HepG2 (cell line): ENCODE measurements at regions not wholly inside any gene's neighbourhood (a gene's known extent, or its start where the extent isn't known, plus 50 kb on each side); places are given as distances from the start of the nearest gene placed in this dataset.

Source experiments
- ATAC-seq: fragments of 200-7000 bp; cut with Tn5 transposase; 3 replicates; pipeline ENCODE4 v1.9.1; 2020; ENCODE audit warnings: mild to moderate bottlenecking, moderate library complexity
- BruUV-seq: library from RNA; stranded (reverse); fragments of 400-500 nt; replicated peaks from 2 replicates; lab custom pipeline; 2021; lab: Mats Ljungman, UMichigan
- CTCF ChIA-PET: fragments of 300-600 bp; formaldehyde crosslinking; extraction: SDS; loops from one replicate; lab custom pipeline; 2021; ENCODE audit warnings: low total read pairs, inconsistent platforms, low intra/inter-chr PET ratio; lab: Yijun Ruan, JAX
- POLR2A ChIA-PET: fragments of 350-600 bp; sonication (Branson Sonifier 250); formaldehyde crosslinking; loops from one replicate; lab custom pipeline; 2020; ENCODE audit warnings: antibody characterized with exemption, inconsistent platforms; lab: Yijun Ruan, JAX
- DNase-seq: peaks from one replicate; pipeline ENCODE4 v3.0.0-alpha.2; 2015; ENCODE audit warnings: low spot score
- FAIRE-seq: peaks from 3 replicates; lab custom pipeline; 2011; peaks lifted over from hg19 to GRCh38; lab: Jason Lieb, UNC
- H2AFZ ChIP-seq: one replicate; pipeline ENCODE4 v1.6.1; 2011; ENCODE audit warnings: low read length, inconsistent platforms
- H3K27ac ChIP-seq: fragments of 300-600 bp; 3 replicates; pipeline ENCODE4 v1.8.0; 2011; ENCODE audit warnings: mixed run types, mild to moderate bottlenecking, mixed read lengths, low read length, inconsistent platforms; ENCODE audit not compliant: insufficient read depth; ENCODE audit errors: extremely low read length
- H3K27me3 ChIP-seq, 2 experiments: fragments of 200-600 bp in 1 of 2; 2 replicates in 1 of 2; 3 replicates in 1 of 2; pipeline versions ENCODE4 v1.6.0 to v1.8.0; 2011; ENCODE audit warnings: low read length in 2 of 2, mild to moderate bottlenecking in 2 of 2, moderate library complexity in 2 of 2, inconsistent platforms in 1 of 2; ENCODE audit not compliant: insufficient read depth in 2 of 2, control insufficient read depth in 1 of 2
- H3K36me3 ChIP-seq, 2 experiments: fragments of 200-600 bp in 1 of 2; replicated peaks in 1 of 2; 2 replicates in 1 of 2; 3 replicates in 1 of 2; pipeline versions ENCODE4 v1.5.1 to v1.8.0; 2011; ENCODE audit warnings: low read length in 2 of 2, inconsistent platforms in 1 of 2; ENCODE audit not compliant: insufficient read depth in 2 of 2, control insufficient read depth in 1 of 2
- H3K4me1 ChIP-seq: 2 replicates; pipeline ENCODE4 v1.5.1; 2012; ENCODE audit warnings: low read length, inconsistent platforms; ENCODE audit not compliant: insufficient read depth
- H3K4me2 ChIP-seq: 2 replicates; pipeline ENCODE4 v1.6.0; 2011; ENCODE audit warnings: low read depth, low read length, inconsistent platforms
- H3K4me3 ChIP-seq, 3 experiments: fragments of 200-600 bp in 1 of 3; sonication (generic), shearing (Covaris generic) in 1 of 3; replicated peaks in 1 of 3; 2 replicates each; pipeline ENCODE4 v1.5.1; 2011 to 2016; ENCODE audit warnings: low read length in 3 of 3, inconsistent platforms in 2 of 3, low read depth in 2 of 3, mild to moderate bottlenecking in 2 of 3, control low read depth in 1 of 3, mixed read lengths in 1 of 3; ENCODE audit not compliant: insufficient read depth in 1 of 3
- H3K79me2 ChIP-seq: one replicate; pipeline ENCODE4 v1.6.1; 2011; ENCODE audit warnings: low read length, inconsistent platforms; ENCODE audit not compliant: insufficient read depth
- H3K9ac ChIP-seq: 2 replicates; pipeline ENCODE4 v1.6.0; 2011; ENCODE audit warnings: mild to moderate bottlenecking, low read depth, low read length, inconsistent platforms; ENCODE audit not compliant: insufficient read depth
- H3K9me3 ChIP-seq: 2 replicates; pipeline ENCODE4 v1.5.1; 2012; ENCODE audit warnings: mild to moderate bottlenecking, low read length
- H4K20me1 ChIP-seq: 2 replicates; pipeline ENCODE4 v1.6.0; 2011; ENCODE audit warnings: inconsistent platforms, mild to moderate bottlenecking, low read length, moderate library complexity; ENCODE audit not compliant: insufficient read depth
- ASH2L ChIP-seq: fragments of 300-600, 200-600 bp; sonication (generic); IDR thresholded peaks from 2 replicates; pipeline ENCODE4 v1.7.0; 2017; ENCODE audit warnings: low read depth, mild to moderate bottlenecking, moderate library complexity, mixed read lengths, low read length; ENCODE audit not compliant: insufficient read length
- ATF6 ChIP-seq: sonication (generic); formaldehyde crosslinking; conservative IDR thresholded peaks from 2 replicates; pipeline ENCODE4 v1.4.0; 2020; ENCODE audit warnings: missing genetic modification reagents
- REST ChIP-seq, 2 experiments: IDR thresholded peaks; 2 replicates each; pipeline ENCODE4 v1.6.1; 2011 to 2012; ENCODE audit warnings: low read length in 2 of 2, borderline replicate concordance in 1 of 2, low read depth in 1 of 2, mild to moderate bottlenecking in 1 of 2, moderate library complexity in 1 of 2
- ZBTB1 ChIP-seq: sonication (generic); formaldehyde crosslinking; IDR thresholded peaks from 2 replicates; pipeline ENCODE4 v1.4.0; 2020; ENCODE audit warnings: missing genetic modification reagents, borderline replicate concordance
- ZBTB3 ChIP-seq: sonication (generic); formaldehyde crosslinking; IDR thresholded peaks from 2 replicates; pipeline ENCODE4 v1.4.0; 2020; ENCODE audit warnings: low read depth, mild to moderate bottlenecking, moderate library complexity, missing genetic modification reagents, borderline replicate concordance
- ZFYVE20 ChIP-seq: sonication (generic); formaldehyde crosslinking; IDR thresholded peaks from 2 replicates; pipeline ENCODE4 v1.8.0; 2023; ENCODE audit warnings: low read depth, mild to moderate bottlenecking, moderate library complexity, missing genetic modification reagents, borderline replicate concordance
- ZNF263 ChIP-seq: sonication (generic); formaldehyde crosslinking; IDR thresholded peaks from 2 replicates; pipeline ENCODE4 v1.4.0; 2020; ENCODE audit warnings: missing genetic modification reagents
- ZNF34 ChIP-seq: sonication (generic); formaldehyde crosslinking; IDR thresholded peaks from 2 replicates; pipeline ENCODE4 v1.4.0; 2020; ENCODE audit warnings: mild to moderate bottlenecking, missing genetic modification reagents, borderline replicate concordance
- ZNF572 ChIP-seq: sonication (generic); formaldehyde crosslinking; IDR thresholded peaks from 2 replicates; pipeline ENCODE4 v1.5.1; 2020; ENCODE audit warnings: mild to moderate bottlenecking, missing genetic modification reagents
- ZNF574 ChIP-seq: sonication (generic); formaldehyde crosslinking; IDR thresholded peaks from 2 replicates; pipeline ENCODE4 v1.4.0; 2020; ENCODE audit warnings: missing genetic modification reagents
- ZSCAN20 ChIP-seq: sonication (generic); formaldehyde crosslinking; IDR thresholded peaks from 2 replicates; pipeline ENCODE4 v1.4.0; 2020; ENCODE audit warnings: missing genetic modification reagents, mild to moderate bottlenecking, borderline replicate concordance
- ZSCAN9 ChIP-seq: IDR thresholded peaks from 2 replicates; pipeline ENCODE4 v1.6.1; 2016; ENCODE audit warnings: borderline replicate concordance
- WGBS: methylation state at CpG from one replicate; pipeline ENCODE4 v1.1.6; 2017; ENCODE audit warnings: low lambda C conversion rate; 5-methylcytosine and 5-hydroxymethylcytosine counted together
- in situ Hi-C: cut with HindIII; loops from 2 replicates; pipeline ENCODE4 v1.10.0; 2017; ENCODE audit warnings: low pct_unique_long_range_greater_than_20kb; ENCODE audit not compliant: extremely low pct_ligation_motif_present
- intact Hi-C: fragments of 100-400 bp; cut with micrococcal nuclease; formaldehyde crosslinking; loops from one replicate; pipeline ENCODE4 v1.10.0; 2022; ENCODE audit not compliant: unreplicated experiment

- Histone ChIP-seq H2AFZ (no peak overlapping the region), H3K4me3 (no peak overlapping the region), H3K36me3 (no peaks in the 10 kb centered on the region), H3K9me3 (no peaks in the 10 kb centered on the region), H3K27ac (no peak overlapping the region), H3K27me3 (no peaks in the 10 kb centered on the region), H4K20me1 (no peaks in the 10 kb centered on the region), H3K4me1 (peaks cover 8% of the 10 kb centered on the region), H3K4me2 (no peak overlapping the region), H3K79me2 (no peaks in the 10 kb centered on the region), H3K9ac (no peak overlapping the region)
- in situ Hi-C loops (no loop called here), intact Hi-C loops (no loop called here)
- DNase-seq (no peak), ATAC-seq (no peak), FAIRE-seq (no peak)
- ChIA-PET CTCF (no interaction called here), POLR2A (no interaction called here)
- BruUV-seq, result no TSS peak
- TF ChIP-seq ZSCAN9 (CRISPR knock-in tag) (no peak), ZNF574 (CRISPR knock-in tag) (no peak), ZFYVE20 (CRISPR knock-in tag) (no peak), ZNF572 (CRISPR knock-in tag) (no peak), ASH2L (no peak), ZNF263 (CRISPR knock-in tag) (no peak), ZBTB1 (CRISPR knock-in tag) (no peak), REST (IDR thresholded peaks at IDR 0.05; ENCODE audit: borderline replicate concordance in 1 of 2, low read depth in 1 of 2, low read length in 2 of 2) (no peak), ZSCAN20 (CRISPR knock-in tag) (no peak), ZBTB3 (CRISPR knock-in tag) (no peak), ATF6 (CRISPR knock-in tag) (no peak), ZNF34 (CRISPR knock-in tag) (no peak)
- WGBS, result 17% methylated on average over 4 of the region's 4 CpGs
Measured at GRCh38 chr18:55092166-55092565, 132.9 kb upstream of the CCDC68 start.
